ENCODE measurements at regions not wholly inside any gene's neighbourhood (a gene's known extent, or its start where the extent isn't known, plus 50 kb on each side); places are given as distances from the start of the nearest gene placed in this dataset.
A peak's percentile ranks its signal among the peaks of the same experiment; 100 is the strongest.

- H3K4me3 ChIP-seq (ENCODE audit: low read depth, low read length): no peak overlapping the region
- peak; percentile 70 for DNase-seq (ENCODE audit: low read depth)
- TF ChIP-seq CTCF (IDR thresholded peaks at IDR 0.05; ENCODE audit: insufficient read depth, low read depth, low read length, missing control alignments): peak; percentile 75
Measured at GRCh38 chr17:33674685-33675084, 381.6 kb upstream of the ASIC2 start.

GRCh38 chr17:33676444-33676843 lies 383.3 kb upstream of the ASIC2 start:
- no peak for DNase-seq (ENCODE audit: low read depth)
- no peak for TF ChIP-seq CTCF (IDR thresholded peaks at IDR 0.05; ENCODE audit: insufficient read depth, low read depth, low read length, missing control alignments)
- H3K4me3 ChIP-seq (ENCODE audit: low read depth, low read length): no peak overlapping the region

GRCh38 chr17:33679595-33679994 lies 386.5 kb upstream of the ASIC2 start:
- no peak for DNase-seq (ENCODE audit: low read depth)
- TF ChIP-seq CTCF (IDR thresholded peaks at IDR 0.05; ENCODE audit: insufficient read depth, low read depth, low read length, missing control alignments): no peak
- no peak overlapping the region for H3K4me3 ChIP-seq (ENCODE audit: low read depth, low read length)

GRCh38 chr17:33680472-33680871 lies 387.4 kb upstream of the ASIC2 start:
- no peak for DNase-seq (ENCODE audit: low read depth)
- no peak for TF ChIP-seq CTCF (IDR thresholded peaks at IDR 0.05; ENCODE audit: insufficient read depth, low read depth, low read length, missing control alignments)
- H3K4me3 ChIP-seq (ENCODE audit: low read depth, low read length): no peak overlapping the region

- TF ChIP-seq CTCF (IDR thresholded peaks at IDR 0.05; ENCODE audit: insufficient read depth, low read depth, low read length, missing control alignments): no peak
- H3K4me3 ChIP-seq (ENCODE audit: low read depth, low read length): no peak overlapping the region
- no peak for DNase-seq (ENCODE audit: low read depth)
Measured at GRCh38 chr17:33682599-33682998, 389.5 kb upstream of the ASIC2 start.

GRCh38 chr17:33684735-33685134 lies 391.6 kb upstream of the ASIC2 start:
- TF ChIP-seq CTCF (IDR thresholded peaks at IDR 0.05; ENCODE audit: insufficient read depth, low read depth, low read length, missing control alignments): no peak
- H3K4me3 ChIP-seq (ENCODE audit: low read depth, low read length): no peak overlapping the region
- DNase-seq (ENCODE audit: low read depth): no peak

GRCh38 chr17:33686171-33686570 lies 393.1 kb upstream of the ASIC2 start:
- H3K4me3 ChIP-seq (ENCODE audit: low read depth, low read length): no peak overlapping the region
- peak; percentile 41 for DNase-seq (ENCODE audit: low read depth)
- TF ChIP-seq CTCF (IDR thresholded peaks at IDR 0.05; ENCODE audit: insufficient read depth, low read depth, low read length, missing control alignments): peak; percentile 59

Measured in GM12865 (cell line).